Activated CD4-positive, alpha-beta memory T cell treated with anti-CD3 and anti-CD28 coated beads, Interleukin-2, amount 10 ng/mL, durations not matched to agents 7 days and 5 days (primary cell): ENCODE measurements at regions not wholly inside any gene's neighbourhood (a gene's known extent, or its start where the extent isn't known, plus 50 kb on each side); places are given as distances from the start of the nearest gene placed in this dataset.

Source experiments
- CTCF ChIA-PET: fragments of 350-600 bp; sonication (Branson Sonifier 250); formaldehyde crosslinking; loops from one replicate; lab custom pipeline; 2021; ENCODE audit warnings: antibody characterized with exemption, inconsistent platforms; lab: Charles Lee
- POLR2A ChIA-PET: fragments of 350-600 bp; sonication (Branson Sonifier 250); formaldehyde crosslinking; loops from one replicate; lab custom pipeline; 2021; ENCODE audit warnings: antibody characterized with exemption; lab: Charles Lee
- DNase-seq: peaks from one replicate; pipeline ENCODE4 v3.0.0-alpha.2; 2020
- H3K27ac Mint-ChIP-seq: one replicate; pipeline ENCODE4 v1.8.0; 2021; ENCODE audit warnings: mild to moderate bottlenecking, mixed read lengths
- H3K27me3 Mint-ChIP-seq: one replicate; pipeline ENCODE4 v1.8.0; 2021; ENCODE audit warnings: mixed read lengths
- H3K36me3 Mint-ChIP-seq: one replicate; pipeline ENCODE4 v1.8.0; 2021; ENCODE audit warnings: low read depth, mixed read lengths
- H3K4me1 Mint-ChIP-seq: one replicate; pipeline ENCODE4 v1.8.0; 2021; ENCODE audit warnings: mixed read lengths
- H3K4me3 Mint-ChIP-seq: one replicate; pipeline ENCODE4 v1.8.0; 2021; ENCODE audit warnings: mild to moderate bottlenecking, mixed read lengths
- H3K9me3 Mint-ChIP-seq: one replicate; pipeline ENCODE4 v1.8.0; 2021; ENCODE audit warnings: mixed read lengths

GRCh38 chr16:50982808-50983207 lies 168.3 kb downstream of the SALL1 start:
- no peaks in the 10 kb centered on the region for H3K4me1 Mint-ChIP-seq
- DNase-seq, result no peak
- H3K9me3 Mint-ChIP-seq, result peaks cover 4% of the 10 kb centered on the region
- H3K27ac Mint-ChIP-seq, result no peak overlapping the region
- no peak overlapping the region for H3K4me3 Mint-ChIP-seq
- H3K36me3 Mint-ChIP-seq, result no peaks in the 10 kb centered on the region
- ChIA-PET POLR2A (no interaction called here), CTCF (no interaction called here)
- no peaks in the 10 kb centered on the region for H3K27me3 Mint-ChIP-seq

DNA sequence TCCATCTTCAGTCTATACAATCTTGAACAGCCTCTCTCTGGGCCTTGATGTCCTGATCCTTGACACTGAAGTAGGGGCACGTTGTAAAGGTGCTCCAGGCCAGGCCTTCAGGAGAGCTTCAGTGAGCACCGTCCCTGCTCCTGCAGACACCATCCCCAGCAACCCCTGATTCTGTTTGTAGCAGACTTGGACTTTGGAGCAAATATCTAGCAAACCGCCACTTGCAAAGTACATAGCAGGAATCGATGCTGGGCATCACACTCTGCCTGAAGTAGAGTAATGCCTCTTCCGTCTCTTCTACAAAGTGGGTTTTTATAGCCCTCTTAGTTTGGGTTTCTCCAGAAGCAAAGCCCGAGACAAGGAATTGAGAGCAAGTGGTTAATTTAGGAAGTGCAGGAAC lies 169.1 kb downstream of the SALL1 start:
- no peak for DNase-seq
- Mint-ChIP-seq H3K27me3 (no peaks in the 10 kb centered on the region), H3K36me3 (no peaks in the 10 kb centered on the region), H3K4me3 (no peak overlapping the region), H3K4me1 (no peaks in the 10 kb centered on the region), H3K9me3 (peaks cover 4% of the 10 kb centered on the region), H3K27ac (no peak overlapping the region)
- CTCF ChIA-PET, result no interaction called here
- POLR2A ChIA-PET, result no interaction called here

DNA sequence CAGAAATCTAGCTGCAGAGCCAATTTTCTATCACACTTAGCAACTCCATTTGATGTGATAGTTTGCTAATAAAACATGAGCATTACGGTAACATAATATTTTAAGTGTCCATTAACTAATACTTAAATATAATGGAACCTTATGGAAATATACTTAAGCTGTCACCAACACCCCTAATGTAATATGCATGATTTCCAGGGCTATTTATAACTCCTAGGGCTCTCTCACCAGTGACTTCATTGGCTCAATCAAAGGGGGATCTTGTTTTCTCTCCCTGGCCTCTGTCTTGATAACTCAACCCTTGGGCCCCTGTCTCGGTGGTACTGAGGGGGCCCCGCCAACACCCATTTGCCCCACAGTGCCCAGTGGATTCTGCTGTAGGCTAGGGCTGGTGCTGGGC lies 170.4 kb downstream of the SALL1 start:
- no peaks in the 10 kb centered on the region for H3K4me1 Mint-ChIP-seq
- ChIA-PET CTCF (no interaction called here), POLR2A (no interaction called here)
- no peak for DNase-seq
- H3K27ac Mint-ChIP-seq, result no peak overlapping the region
- H3K27me3 Mint-ChIP-seq, result no peaks in the 10 kb centered on the region
- peaks cover 4% of the 10 kb centered on the region for H3K9me3 Mint-ChIP-seq
- H3K4me3 Mint-ChIP-seq, result no peak overlapping the region
- no peaks in the 10 kb centered on the region for H3K36me3 Mint-ChIP-seq

DNA sequence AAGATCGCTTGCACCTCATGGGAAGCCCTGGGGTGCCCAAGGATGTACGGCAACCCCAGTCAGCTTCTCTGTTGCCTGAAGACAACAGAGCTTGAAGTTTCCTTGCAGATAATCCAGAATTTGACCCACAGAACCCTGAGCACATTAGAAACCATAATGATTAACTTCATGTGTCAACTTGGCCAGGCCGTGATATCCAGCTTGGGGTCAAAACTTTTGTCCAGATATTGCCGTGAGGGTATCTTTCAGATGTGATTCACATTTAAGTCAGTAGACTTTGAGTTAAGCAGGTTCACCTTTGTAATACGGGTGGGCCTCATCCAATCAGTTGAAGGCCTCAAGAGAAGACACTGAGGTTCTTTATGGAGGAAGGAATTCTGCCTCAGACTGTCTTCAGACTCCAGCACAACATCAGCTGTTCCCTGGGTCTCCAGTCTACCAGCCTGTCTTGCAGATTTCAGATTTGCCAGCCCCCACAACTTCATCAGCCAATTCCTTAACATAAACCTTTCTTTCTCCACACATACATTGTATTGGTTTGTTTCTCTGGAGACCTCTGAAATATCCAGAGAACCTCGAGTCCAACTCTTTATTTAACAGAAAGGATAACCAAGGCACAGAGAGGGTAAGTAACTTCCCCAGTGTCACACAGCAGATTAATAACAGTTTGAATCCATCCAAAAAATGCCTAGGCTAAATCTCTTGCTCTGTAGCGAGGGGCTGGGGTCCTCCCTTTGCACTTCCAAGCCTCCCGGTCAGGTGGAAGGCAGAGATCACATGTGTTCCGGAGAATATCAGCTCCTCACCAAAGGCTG lies 171.1 kb downstream of the SALL1 start:
- no peak for DNase-seq
- no peaks in the 10 kb centered on the region for H3K27me3 Mint-ChIP-seq
- H3K36me3 Mint-ChIP-seq, result no peaks in the 10 kb centered on the region
- H3K4me1 Mint-ChIP-seq, result no peaks in the 10 kb centered on the region
- POLR2A ChIA-PET, result no interaction called here
- no peak overlapping the region for H3K27ac Mint-ChIP-seq
- H3K9me3 Mint-ChIP-seq, result peaks cover 4% of the 10 kb centered on the region
- CTCF ChIA-PET, result no interaction called here
- no peak overlapping the region for H3K4me3 Mint-ChIP-seq

- H3K36me3 Mint-ChIP-seq, result no peaks in the 10 kb centered on the region
- POLR2A ChIA-PET, result no interaction called here
- H3K27me3 Mint-ChIP-seq, result peaks cover 3% of the 10 kb centered on the region
- H3K4me1 Mint-ChIP-seq, result no peaks in the 10 kb centered on the region
- no peaks in the 10 kb centered on the region for H3K9me3 Mint-ChIP-seq
- no peak overlapping the region for H3K27ac Mint-ChIP-seq
- H3K4me3 Mint-ChIP-seq, result no peak overlapping the region
- DNase-seq, result no peak
- CTCF ChIA-PET, result no interaction called here
These were observed 173.9 kb downstream of the SALL1 start for GRCh38 chr16:50977138-50977537.

DNA sequence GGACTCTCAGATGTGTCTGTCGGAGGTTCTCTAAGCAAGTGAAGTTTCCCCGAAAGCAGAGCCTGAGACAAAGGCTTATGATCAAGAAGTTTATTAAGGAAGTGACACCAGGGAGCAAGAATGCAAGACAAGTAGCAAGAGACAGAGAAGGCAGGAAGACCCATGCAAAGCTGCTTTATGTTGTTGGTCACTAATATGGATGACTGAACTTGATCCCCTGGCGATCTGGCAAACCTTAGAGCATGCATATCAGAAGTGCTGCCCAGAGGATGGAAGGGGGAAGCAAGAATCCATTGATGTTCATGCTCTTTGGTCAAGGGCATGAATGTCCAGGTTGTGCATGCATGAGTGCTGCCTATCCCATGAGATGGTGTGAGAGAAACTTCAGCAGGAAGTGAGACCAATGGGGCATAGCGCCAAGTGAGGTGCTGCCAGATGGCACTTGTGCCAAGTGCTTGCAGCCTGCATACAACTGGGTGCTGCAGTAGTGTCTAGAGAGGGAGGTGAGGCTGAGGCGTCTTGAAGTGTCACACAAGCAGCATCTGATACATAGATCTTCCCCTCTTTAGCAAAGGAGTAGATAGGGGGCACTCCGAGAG lies 176.5 kb downstream of the SALL1 start:
- no peak overlapping the region for H3K27ac Mint-ChIP-seq
- no peak for DNase-seq
- H3K36me3 Mint-ChIP-seq, result no peaks in the 10 kb centered on the region
- CTCF ChIA-PET, result no interaction called here
- POLR2A ChIA-PET, result no interaction called here
- H3K9me3 Mint-ChIP-seq, result no peaks in the 10 kb centered on the region
- no peaks in the 10 kb centered on the region for H3K4me1 Mint-ChIP-seq
- H3K27me3 Mint-ChIP-seq, result peaks cover 3% of the 10 kb centered on the region
- H3K4me3 Mint-ChIP-seq, result no peak overlapping the region

GRCh38 chr16:50972876-50973275 lies 178.2 kb downstream of the SALL1 start:
- CTCF ChIA-PET, result no interaction called here
- Mint-ChIP-seq H3K27me3 (peaks cover 3% of the 10 kb centered on the region), H3K4me1 (no peaks in the 10 kb centered on the region), H3K4me3 (no peak overlapping the region), H3K27ac (no peak overlapping the region), H3K9me3 (no peaks in the 10 kb centered on the region), H3K36me3 (no peaks in the 10 kb centered on the region)
- POLR2A ChIA-PET, result no interaction called here
- DNase-seq, result no peak

- Mint-ChIP-seq H3K9me3 (no peaks in the 10 kb centered on the region), H3K36me3 (no peaks in the 10 kb centered on the region), H3K4me3 (no peak overlapping the region), H3K4me1 (no peaks in the 10 kb centered on the region), H3K27ac (no peak overlapping the region), H3K27me3 (peaks cover 4% of the 10 kb centered on the region)
- ChIA-PET POLR2A (no interaction called here), CTCF (no interaction called here)
- no peak for DNase-seq
These were observed 180.8 kb downstream of the SALL1 start for GRCh38 chr16:50970281-50970680.

GRCh38 chr16:50967827-50968612 lies 183.1 kb downstream of the SALL1 start:
- ChIA-PET POLR2A (no interaction called here), CTCF (no interaction called here)
- H3K27ac Mint-ChIP-seq, result no peak overlapping the region
- no peaks in the 10 kb centered on the region for H3K4me1 Mint-ChIP-seq
- no peaks in the 10 kb centered on the region for H3K36me3 Mint-ChIP-seq
- no peak overlapping the region for H3K4me3 Mint-ChIP-seq
- no peak for DNase-seq
- peaks cover 4% of the 10 kb centered on the region for H3K27me3 Mint-ChIP-seq
- H3K9me3 Mint-ChIP-seq, result no peaks in the 10 kb centered on the region

DNA sequence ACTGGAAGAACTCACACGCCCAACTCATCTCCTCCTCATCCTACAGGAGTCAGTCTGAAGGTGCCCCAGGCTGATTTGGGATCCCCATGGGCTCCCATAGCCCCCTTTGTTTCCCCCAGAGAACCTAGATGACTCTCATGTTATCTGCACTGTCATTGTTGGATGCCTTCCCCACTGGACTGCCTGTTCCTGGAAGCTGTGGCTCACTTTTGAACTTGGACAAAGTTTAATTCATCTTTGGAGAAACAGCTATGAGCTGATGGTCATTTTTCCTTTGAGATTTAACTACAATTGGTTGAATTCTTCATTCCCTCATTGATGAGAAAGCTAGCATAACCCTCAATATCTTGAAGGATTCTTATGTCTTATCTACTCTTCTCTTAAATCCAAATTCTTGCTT lies 186.6 kb downstream of the SALL1 start:
- Mint-ChIP-seq H3K36me3 (no peaks in the 10 kb centered on the region), H3K27ac (no peak overlapping the region), H3K4me1 (no peaks in the 10 kb centered on the region), H3K9me3 (no peaks in the 10 kb centered on the region), H3K4me3 (no peak overlapping the region), H3K27me3 (peaks cover 4% of the 10 kb centered on the region)
- no peak for DNase-seq
- POLR2A ChIA-PET, result no interaction called here
- CTCF ChIA-PET, result no interaction called here

DNA sequence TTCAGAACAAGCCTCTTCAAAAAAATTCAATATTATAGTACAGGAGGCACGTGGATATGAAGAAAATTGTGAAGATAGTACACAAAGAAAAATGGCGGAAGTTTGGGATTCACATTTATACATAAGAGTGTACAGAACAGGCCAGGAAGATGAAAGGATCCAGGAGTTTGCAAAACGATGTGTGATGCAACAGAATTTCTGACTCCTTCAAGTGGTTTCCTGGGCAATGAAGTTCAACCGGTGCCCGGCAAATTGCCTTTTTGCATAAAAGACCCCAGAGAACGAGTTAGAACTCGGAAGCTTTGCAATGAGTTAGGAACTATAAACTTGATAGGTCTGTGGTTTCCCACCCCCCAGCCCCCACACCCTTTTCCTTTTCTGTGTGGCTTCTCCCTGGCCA lies 189.1 kb downstream of the SALL1 start:
- H3K27me3 Mint-ChIP-seq, result peaks cover 4% of the 10 kb centered on the region
- CTCF ChIA-PET, result no interaction called here
- H3K4me3 Mint-ChIP-seq, result no peak overlapping the region
- POLR2A ChIA-PET, result no interaction called here
- H3K9me3 Mint-ChIP-seq, result no peaks in the 10 kb centered on the region
- no peaks in the 10 kb centered on the region for H3K36me3 Mint-ChIP-seq
- DNase-seq, result no peak
- H3K4me1 Mint-ChIP-seq, result no peaks in the 10 kb centered on the region
- H3K27ac Mint-ChIP-seq, result no peak overlapping the region

DNA sequence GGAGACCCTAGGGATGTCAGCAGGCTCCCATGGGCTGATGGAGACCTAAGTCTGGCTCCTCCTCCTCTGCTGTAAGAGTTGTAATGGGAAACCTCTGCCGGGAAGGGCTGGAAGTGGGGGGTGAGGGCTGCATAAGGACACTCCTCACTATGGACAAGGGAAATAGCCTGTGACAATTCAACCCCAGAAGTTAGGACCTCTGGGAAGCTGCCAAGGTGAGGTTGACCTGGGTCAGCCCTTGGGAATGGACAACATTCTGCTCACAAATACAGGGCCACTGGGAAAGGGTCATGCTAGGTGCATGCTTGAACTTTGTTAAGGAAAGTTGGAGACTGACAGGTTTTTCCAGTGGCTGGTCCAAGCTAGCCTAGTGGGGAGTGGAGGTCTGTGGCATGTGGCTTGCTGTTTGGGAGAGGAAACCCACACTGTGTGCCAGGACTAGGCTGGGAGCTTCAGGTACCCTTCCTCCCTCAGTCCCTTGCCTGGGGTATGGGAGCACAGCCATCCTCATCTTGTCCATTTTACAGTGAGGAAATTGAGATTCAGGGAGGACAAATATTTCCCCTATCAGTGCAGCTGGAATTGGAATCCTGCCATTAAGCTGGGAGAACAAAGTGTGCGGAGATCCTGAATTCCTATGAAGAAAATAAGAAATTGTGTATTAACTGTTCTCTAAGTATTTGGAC lies 190.4 kb downstream of the SALL1 start:
- Mint-ChIP-seq H3K9me3 (no peaks in the 10 kb centered on the region), H3K4me1 (no peaks in the 10 kb centered on the region), H3K36me3 (no peaks in the 10 kb centered on the region), H3K27ac (no peak overlapping the region), H3K4me3 (no peak overlapping the region), H3K27me3 (peaks cover 3% of the 10 kb centered on the region)
- no peak for DNase-seq
- POLR2A ChIA-PET, result no interaction called here
- CTCF ChIA-PET, result no interaction called here

DNA sequence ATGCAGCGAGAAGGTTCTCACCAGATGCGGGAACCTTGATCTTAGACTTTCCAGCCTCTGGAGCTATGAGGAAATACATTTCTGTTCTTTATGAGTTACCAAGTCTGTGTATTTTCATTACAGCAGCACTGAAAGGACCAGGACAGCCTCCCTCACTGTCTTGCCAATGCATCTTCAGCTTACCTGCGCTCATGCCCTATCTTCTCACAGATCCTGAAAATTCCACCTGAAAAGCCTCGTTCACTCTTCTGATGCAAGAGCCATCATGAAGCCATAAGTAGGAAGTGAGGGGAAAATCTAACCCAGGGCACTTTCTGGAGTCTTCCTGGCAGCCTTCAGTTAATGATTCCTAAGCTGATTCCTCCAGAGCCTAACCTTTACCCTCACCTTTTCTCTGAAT lies 194.0 kb downstream of the SALL1 start:
- DNase-seq, result no peak
- CTCF ChIA-PET, result no interaction called here
- H3K9me3 Mint-ChIP-seq, result no peaks in the 10 kb centered on the region
- POLR2A ChIA-PET, result no interaction called here
- no peaks in the 10 kb centered on the region for H3K36me3 Mint-ChIP-seq
- H3K27me3 Mint-ChIP-seq, result no peaks in the 10 kb centered on the region
- H3K4me1 Mint-ChIP-seq, result no peaks in the 10 kb centered on the region
- no peak overlapping the region for H3K27ac Mint-ChIP-seq
- H3K4me3 Mint-ChIP-seq, result no peak overlapping the region
